ENCODE measurements at regions not wholly inside any gene's neighbourhood (a gene's known extent, or its start where the extent isn't known, plus 50 kb on each side); places are given as distances from the start of the nearest gene placed in this dataset.

DNA sequence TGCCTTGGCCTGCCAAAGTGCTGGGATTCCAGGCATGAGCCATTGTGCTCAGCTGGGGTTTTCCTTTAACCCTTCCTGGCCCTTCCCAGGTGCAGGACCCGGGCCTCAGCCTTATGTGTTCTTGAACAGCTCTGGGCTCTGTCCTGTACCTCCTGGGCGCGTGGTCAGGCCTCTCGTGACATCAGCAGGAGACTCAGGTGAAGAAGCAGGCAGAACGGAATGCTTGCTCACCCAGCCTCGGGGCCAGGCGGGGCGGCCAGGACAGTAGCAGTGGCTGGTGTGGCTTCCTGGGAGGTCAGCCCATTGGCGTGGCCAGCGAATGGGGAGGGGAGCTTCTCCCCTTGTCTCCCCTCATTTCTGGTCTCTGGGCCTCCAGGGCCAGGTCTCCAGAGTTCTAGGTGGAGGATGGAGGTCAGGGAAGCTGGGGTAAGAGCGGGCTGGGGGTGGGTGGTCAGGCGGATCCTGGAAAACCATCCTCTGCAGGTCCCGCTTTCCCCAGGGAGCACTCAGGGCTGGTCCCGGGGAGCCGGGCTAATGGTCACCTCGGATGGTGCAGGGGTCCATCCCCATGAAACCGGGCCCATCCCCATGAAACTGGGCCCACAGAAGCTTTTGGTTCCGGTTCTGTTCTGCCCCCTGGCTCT, 281.5 kb downstream of the SEC14L1 start:
- Histone ChIP-seq H3K4me3 (no peak overlapping the region), H3K36me3 (no peaks in the 10 kb centered on the region), H3K4me1 (peaks cover 59 to 80% (median 72%) of the 10 kb centered on the region in 4 donors), H3K27me3 (no peaks in the 10 kb centered on the region), H3K9me3 (no peaks in the 10 kb centered on the region), H3K27ac (peak overlapping the region; percentile 89 to 95 (median 94))
- intact Hi-C loops (cut with DNase I; ENCODE audit: low total_unique reads) (loop anchor here (5.0 kb wide), 1 partner anchor 45 kb away; no protein-coding TSS in a partner anchor), in situ Hi-C loops (cut with MboI; ENCODE audit: low pct_ligation_motif_present in 1 of 4, low pct_unique_long_range_greater_than_20kb in 1 of 4, low sequenced_read_pairs in 3 of 4) (loop anchor here in 2 of 4 donors (10.0 kb wide), 2 partner anchors 73 to 87 kb away; no protein-coding TSS in a partner anchor)
- DNase-seq, result no peak
- TF ChIP-seq POLR2AphosphoS5 (IDR thresholded peaks at IDR 0.05), result no peak
- TF ChIP-seq, protein P1, sequence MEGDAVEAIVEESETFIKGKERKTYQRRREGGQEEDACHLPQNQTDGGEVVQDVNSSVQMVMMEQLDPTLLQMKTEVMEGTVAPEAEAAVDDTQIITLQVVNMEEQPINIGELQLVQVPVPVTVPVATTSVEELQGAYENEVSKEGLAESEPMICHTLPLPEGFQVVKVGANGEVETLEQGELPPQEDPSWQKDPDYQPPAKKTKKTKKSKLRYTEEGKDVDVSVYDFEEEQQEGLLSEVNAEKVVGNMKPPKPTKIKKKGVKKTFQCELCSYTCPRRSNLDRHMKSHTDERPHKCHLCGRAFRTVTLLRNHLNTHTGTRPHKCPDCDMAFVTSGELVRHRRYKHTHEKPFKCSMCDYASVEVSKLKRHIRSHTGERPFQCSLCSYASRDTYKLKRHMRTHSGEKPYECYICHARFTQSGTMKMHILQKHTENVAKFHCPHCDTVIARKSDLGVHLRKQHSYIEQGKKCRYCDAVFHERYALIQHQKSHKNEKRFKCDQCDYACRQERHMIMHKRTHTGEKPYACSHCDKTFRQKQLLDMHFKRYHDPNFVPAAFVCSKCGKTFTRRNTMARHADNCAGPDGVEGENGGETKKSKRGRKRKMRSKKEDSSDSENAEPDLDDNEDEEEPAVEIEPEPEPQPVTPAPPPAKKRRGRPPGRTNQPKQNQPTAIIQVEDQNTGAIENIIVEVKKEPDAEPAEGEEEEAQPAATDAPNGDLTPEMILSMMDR (IDR thresholded peaks at IDR 0.05), result no peak
- TF ChIP-seq EP300 (IDR thresholded peaks at IDR 0.05; ENCODE audit: low read depth), result no peak
- 40 to 92% methylated on average over 1 to 18 of the region's 18 CpGs for WGBS, 2 donors (ENCODE audit: low coverage in 1 of 2)

DNA sequence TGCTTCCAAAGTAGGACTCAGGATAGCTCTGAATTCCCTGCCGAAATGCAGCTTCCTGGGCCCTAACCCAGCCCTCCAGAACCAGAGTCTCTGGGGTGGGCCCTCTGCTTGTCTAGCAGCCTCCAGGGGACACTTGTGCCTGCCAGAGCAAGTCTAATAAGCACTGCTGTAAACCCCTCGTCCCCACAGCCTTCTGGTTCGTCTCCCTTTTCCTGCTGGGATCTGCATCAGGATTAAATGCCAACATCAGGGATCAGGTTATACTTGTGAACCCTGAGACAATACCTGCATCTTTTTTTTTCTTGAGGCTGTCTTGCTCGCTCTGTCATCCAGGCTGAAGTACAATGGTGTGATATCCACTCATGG, 282.0 kb downstream of the SEC14L1 start:
- no peaks in the 10 kb centered on the region for H3K27me3 ChIP-seq
- WGBS, 2 donors (ENCODE audit: low coverage in 1 of 2), result 91% methylated on average over 4 of the region's 4 CpGs; no CpG with 5 or more reads in 1 of the 2 donors
- intact Hi-C loops (cut with DNase I; ENCODE audit: low total_unique reads), result loop anchor here (5.0 kb wide), 1 partner anchor 45 kb away; no protein-coding TSS in a partner anchor
- no peaks in the 10 kb centered on the region for H3K9me3 ChIP-seq
- no peak for DNase-seq
- no peak overlapping the region for H3K4me3 ChIP-seq
- in situ Hi-C loops (cut with MboI; ENCODE audit: low pct_ligation_motif_present in 1 of 4, low pct_unique_long_range_greater_than_20kb in 1 of 4, low sequenced_read_pairs in 3 of 4), result loop anchor here in 2 of 4 donors (10.0 kb wide), 2 partner anchors 72 to 88 kb away; no protein-coding TSS in a partner anchor
- no peaks in the 10 kb centered on the region for H3K36me3 ChIP-seq
- H3K4me1 ChIP-seq, result peaks cover 61 to 85% (median 76%) of the 10 kb centered on the region in 4 donors
- H3K27ac ChIP-seq, result peak overlapping the region; percentile 89 to 95 (median 94)
- TF ChIP-seq POLR2AphosphoS5 (IDR thresholded peaks at IDR 0.05) (no peak), POLR2A (IDR thresholded peaks at IDR 0.05) (no peak), EP300 (IDR thresholded peaks at IDR 0.05; ENCODE audit: low read depth) (no peak)
- TF ChIP-seq, protein P1 (IDR thresholded peaks at IDR 0.05), result no peak

DNA sequence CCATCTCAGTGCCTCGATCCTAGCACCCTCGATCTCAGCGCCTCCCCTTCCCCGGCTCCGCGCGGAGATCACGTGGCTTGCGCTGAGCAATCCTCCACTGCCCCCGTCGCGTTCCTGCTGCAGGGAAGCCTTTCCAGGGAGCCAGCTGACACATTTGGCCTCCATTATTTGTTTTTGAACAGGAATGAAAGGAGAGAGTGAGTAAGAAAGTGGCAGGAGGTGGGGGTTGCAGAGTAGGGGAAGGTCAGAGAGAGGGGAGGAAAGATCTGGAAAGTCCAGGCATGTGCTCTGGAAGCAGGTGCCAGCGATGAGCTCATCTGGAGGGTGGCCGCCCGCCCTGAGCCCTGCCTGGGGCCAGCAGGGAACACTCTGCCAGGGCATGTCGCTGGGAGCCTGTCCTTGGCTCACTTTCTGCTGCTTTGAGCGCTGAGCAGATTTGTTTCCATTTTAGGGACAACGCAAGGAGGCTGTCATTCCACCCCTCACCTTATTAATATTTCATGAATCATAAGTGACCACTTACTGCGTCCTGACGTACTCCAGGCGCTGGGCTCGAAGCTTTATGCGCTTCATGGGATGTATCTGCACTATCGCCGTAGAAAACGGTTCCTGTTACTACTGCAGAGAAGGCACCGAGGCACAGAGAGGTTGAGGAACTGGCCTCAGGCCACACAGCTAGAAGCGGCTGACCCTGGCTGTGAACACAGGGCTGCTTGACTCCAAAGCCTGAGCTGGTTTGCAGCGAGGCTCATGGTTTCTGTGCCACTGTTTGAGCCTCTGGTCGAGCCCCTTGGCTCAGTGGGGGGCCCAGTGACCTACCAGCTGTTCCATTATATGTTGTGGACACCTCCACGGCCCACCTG, 283.1 kb downstream of the SEC14L1 start:
- Histone ChIP-seq H3K27me3 (no peaks in the 10 kb centered on the region), H3K27ac (peak overlapping the region; percentile 89 to 95 (median 94)), H3K4me3 (no peak overlapping the region), H3K36me3 (no peaks in the 10 kb centered on the region), H3K4me1 (peaks cover 71 to 95% (median 86%) of the 10 kb centered on the region in 4 donors), H3K9me3 (no peaks in the 10 kb centered on the region)
- TF ChIP-seq EP300 (IDR thresholded peaks at IDR 0.05; ENCODE audit: low read depth) (peak; percentile 81), POLR2AphosphoS5 (IDR thresholded peaks at IDR 0.05) (peak; percentile 69 to 81 (median 78)), POLR2A (IDR thresholded peaks at IDR 0.05) (no peak)
- TF ChIP-seq, protein P1 (IDR thresholded peaks at IDR 0.05), result no peak
- intact Hi-C loops (cut with DNase I; ENCODE audit: low total_unique reads) (loop anchor here (5.0 kb wide), 1 partner anchor 47 kb away; no protein-coding TSS in a partner anchor), in situ Hi-C loops (cut with MboI; ENCODE audit: low pct_ligation_motif_present in 1 of 4, low pct_unique_long_range_greater_than_20kb in 1 of 4, low sequenced_read_pairs in 3 of 4) (loop anchor here in 2 of 4 donors (10.0 kb wide), 2 partner anchors 71 to 89 kb away; no protein-coding TSS in a partner anchor)
- DNase-seq, result peak; percentile 77
- 37 to 73% methylated on average over 7 to 31 of the region's 31 CpGs for whole genome bisulfite sequencing, 2 donors (ENCODE audit: low coverage in 1 of 2)

Data from transverse colon (tissue), 4 donors.